Muscle of leg (tissue), 3 donors: ENCODE measurements at regions not wholly inside any gene's neighbourhood (a gene's known extent, or its start where the extent isn't known, plus 50 kb on each side); places are given as distances from the start of the nearest gene placed in this dataset.
"Not testable (repeated sequence)": the region's sequence is repeated elsewhere in the genome, so short reads cannot be mapped to it uniquely, and the experiment has no call there.

ENCODE experiments used
- DNase-seq: peaks from one replicate; pipeline ENCODE4 v3.0.0; 2013
- H3K27ac ChIP-seq: one replicate; pipeline ENCODE4 v1.5.1; 2013; ENCODE audit warnings: mild to moderate bottlenecking, low read length, control low read depth
- H3K27me3 ChIP-seq: one replicate; pipeline ENCODE4 v1.6.1; 2013; ENCODE audit warnings: low read length; ENCODE audit not compliant: control insufficient read depth, insufficient read depth
- H3K36me3 ChIP-seq: one replicate; pipeline ENCODE4 v1.6.1; 2013; ENCODE audit warnings: low read length; ENCODE audit not compliant: control insufficient read depth, insufficient read depth
- H3K4me1 ChIP-seq: one replicate; pipeline ENCODE4 v1.6.1; 2013; ENCODE audit warnings: low read length; ENCODE audit not compliant: control insufficient read depth, insufficient read depth
- H3K4me3 ChIP-seq: one replicate; pipeline ENCODE4 v1.5.1; 2013; ENCODE audit warnings: low read length, control low read depth
- H3K9me3 ChIP-seq: replicated peaks from 2 replicates; pipeline ENCODE4 v1.6.1; 2013; ENCODE audit warnings: low read depth, low read length; ENCODE audit not compliant: control insufficient read depth
- WGBS: methylation state at CpG from one replicate; pipeline ENCODE4 v1.1.5; 2013; ENCODE audit warnings: missing lambda C conversion rate; ENCODE audit not compliant: insufficient coverage; 5-methylcytosine and 5-hydroxymethylcytosine counted together

- Histone ChIP-seq H3K36me3 (no peaks in the 10 kb centered on the region), H3K9me3 (no peaks in the 10 kb centered on the region), H3K27me3 (no peaks in the 10 kb centered on the region), H3K4me3 (no peak overlapping the region), H3K27ac (no peak overlapping the region), H3K4me1 (peaks cover 1% of the 10 kb centered on the region)
- WGBS = no CpG with 5 or more reads among the region's 5 CpGs
- DNase-seq = no peak
Observed at GRCh38 chr4:30868111-30868895, 148.1 kb downstream of the PCDH7 start.

DNA sequence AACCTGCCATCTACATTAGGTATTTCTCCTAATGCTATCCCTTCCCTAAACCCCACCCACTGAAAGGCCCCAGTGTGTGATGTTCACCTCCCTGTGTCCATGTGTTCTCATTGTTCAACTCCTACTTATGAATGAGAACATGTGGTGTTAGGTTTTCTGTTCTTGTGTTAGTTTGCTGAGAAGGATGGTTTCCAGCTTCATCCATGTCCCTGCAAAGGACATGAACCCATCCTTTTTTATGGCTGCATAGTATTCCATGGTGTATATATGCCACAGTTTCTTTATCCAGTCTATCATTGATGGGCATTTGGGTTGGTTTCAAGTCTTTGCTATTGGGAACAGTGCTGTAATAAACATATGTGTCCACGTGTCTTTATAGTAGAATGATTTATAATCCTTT, 149.2 kb downstream of the PCDH7 start:
- DNase-seq, H3K4me3 ChIP-seq, H3K27ac ChIP-seq, H3K9me3 ChIP-seq, H3K27me3 ChIP-seq, H3K4me1 ChIP-seq, H3K36me3 ChIP-seq: not testable (repeated sequence)
- WGBS = no CpG with 5 or more reads among the region's 1 CpG

GRCh38 chr4:30870513-30870912, 150.3 kb downstream of the PCDH7 start:
- no peak for DNase-seq
- H3K4me1 ChIP-seq = no peaks in the 10 kb centered on the region
- no peaks in the 10 kb centered on the region for H3K36me3 ChIP-seq
- no peak overlapping the region for H3K27ac ChIP-seq
- 83% methylated on average over 1 of the region's 2 CpGs for WGBS
- H3K27me3 ChIP-seq = no peaks in the 10 kb centered on the region
- no peak overlapping the region for H3K4me3 ChIP-seq
- H3K9me3 ChIP-seq = no peaks in the 10 kb centered on the region

DNA sequence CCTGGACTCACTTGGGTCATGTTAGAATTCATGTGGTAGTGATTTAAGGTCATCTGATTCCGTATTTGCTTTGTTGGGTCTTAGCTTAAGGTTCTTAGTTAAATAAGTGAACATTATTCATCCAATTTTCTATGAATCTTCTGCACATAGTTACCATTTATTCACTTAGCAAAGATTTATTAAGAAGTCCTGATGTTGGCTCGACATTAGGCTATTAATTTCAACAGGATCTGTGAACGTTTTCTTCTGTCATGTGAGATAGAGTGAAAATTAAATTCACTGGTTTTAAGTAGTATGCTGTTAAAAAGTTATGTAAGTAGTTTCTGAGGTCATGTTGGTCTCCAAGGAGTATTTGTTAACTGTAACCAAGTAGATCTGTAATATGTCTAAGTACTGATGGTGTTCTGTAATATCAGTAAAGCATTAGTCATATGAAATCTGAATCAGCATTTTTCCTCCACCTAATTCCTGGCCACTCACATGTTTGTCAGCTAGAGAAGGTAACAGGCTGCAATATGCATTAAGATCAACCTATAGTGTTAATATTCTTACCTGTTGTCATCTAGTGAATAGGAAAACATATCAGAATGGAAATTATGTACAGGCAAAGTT, 155.6 kb downstream of the PCDH7 start:
- Histone ChIP-seq H3K27ac (no peak overlapping the region), H3K27me3 (no peaks in the 10 kb centered on the region), H3K4me3 (no peak overlapping the region), H3K36me3 (no peaks in the 10 kb centered on the region), H3K9me3 (no peaks in the 10 kb centered on the region), H3K4me1 (no peaks in the 10 kb centered on the region)
- WGBS = 20% methylated on average over 2 of the region's 3 CpGs
- DNase-seq = no peak

DNA sequence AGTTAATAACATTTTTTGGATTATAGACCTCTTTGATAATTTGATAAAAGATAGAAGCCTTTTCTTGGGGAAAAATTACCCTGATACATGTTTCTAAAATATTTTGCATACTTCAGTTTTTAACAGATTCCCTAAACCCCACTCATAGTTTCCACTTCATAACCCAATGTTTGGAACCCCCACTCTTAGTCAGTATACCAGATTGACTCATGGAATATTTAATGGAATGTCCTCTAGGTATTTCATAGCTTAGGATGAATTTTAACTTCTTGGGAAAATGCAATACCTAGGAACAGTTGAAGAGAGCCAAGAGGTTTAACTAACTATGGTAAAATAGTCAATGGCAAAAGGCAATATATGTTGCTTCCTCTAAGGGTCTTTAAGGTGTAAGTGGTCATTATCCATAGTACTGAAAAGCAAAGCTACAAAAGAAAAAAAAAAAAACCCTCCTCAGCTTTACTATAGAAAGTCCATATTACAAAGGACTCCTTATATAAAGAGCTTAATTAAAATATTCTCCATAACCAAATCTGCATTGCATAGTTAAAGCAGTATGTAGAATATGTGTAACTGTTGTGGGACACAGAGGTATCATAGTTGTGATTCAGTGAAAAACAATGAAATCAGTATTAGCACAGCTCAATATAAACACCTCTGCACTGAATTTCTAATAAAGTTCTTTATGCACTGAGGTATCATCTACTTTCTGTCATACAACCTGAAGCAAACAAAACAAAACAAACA, 159.9 kb downstream of the PCDH7 start:
- H3K4me3 ChIP-seq = no peak overlapping the region
- H3K9me3 ChIP-seq = no peaks in the 10 kb centered on the region
- H3K27me3 ChIP-seq = no peaks in the 10 kb centered on the region
- no peaks in the 10 kb centered on the region for H3K36me3 ChIP-seq
- H3K27ac ChIP-seq = no peak overlapping the region
- DNase-seq = no peak
- no peaks in the 10 kb centered on the region for H3K4me1 ChIP-seq

DNA sequence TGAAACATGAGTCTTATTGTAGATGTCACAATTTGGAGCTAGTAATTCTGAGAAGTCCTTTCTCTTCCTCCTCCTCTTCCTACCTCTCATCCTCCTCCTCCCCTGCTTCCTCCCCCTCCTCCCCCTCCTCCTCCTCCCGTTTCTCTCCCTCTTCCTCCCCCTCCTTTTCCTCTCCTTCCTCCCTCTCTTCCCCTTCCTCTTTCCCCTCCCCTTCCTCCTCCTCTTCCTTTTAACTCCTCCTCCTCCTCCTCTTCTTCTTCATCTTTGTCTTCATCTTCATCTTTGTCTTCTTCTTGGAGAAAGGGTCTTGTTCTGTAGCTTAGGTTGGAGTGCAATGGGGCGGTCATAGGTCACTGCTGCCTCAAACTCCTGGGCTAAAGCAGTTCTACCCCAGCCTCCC, 161.8 kb downstream of the PCDH7 start:
- 20% methylated on average over 1 of the region's 2 CpGs for WGBS
- Histone ChIP-seq H3K36me3 (no peaks in the 10 kb centered on the region), H3K4me1 (no peaks in the 10 kb centered on the region), H3K27ac (no peak overlapping the region), H3K27me3 (no peaks in the 10 kb centered on the region), H3K4me3 (no peak overlapping the region), H3K9me3 (no peaks in the 10 kb centered on the region)
- no peak for DNase-seq

GRCh38 chr4:30882443-30882842, 162.3 kb downstream of the PCDH7 start:
- Histone ChIP-seq H3K27ac (no peak overlapping the region), H3K9me3 (no peaks in the 10 kb centered on the region), H3K4me1 (no peaks in the 10 kb centered on the region), H3K36me3 (no peaks in the 10 kb centered on the region), H3K27me3 (no peaks in the 10 kb centered on the region), H3K4me3 (no peak overlapping the region)
- no peak for DNase-seq
- no CpG with 5 or more reads among the region's 1 CpG for WGBS

DNA sequence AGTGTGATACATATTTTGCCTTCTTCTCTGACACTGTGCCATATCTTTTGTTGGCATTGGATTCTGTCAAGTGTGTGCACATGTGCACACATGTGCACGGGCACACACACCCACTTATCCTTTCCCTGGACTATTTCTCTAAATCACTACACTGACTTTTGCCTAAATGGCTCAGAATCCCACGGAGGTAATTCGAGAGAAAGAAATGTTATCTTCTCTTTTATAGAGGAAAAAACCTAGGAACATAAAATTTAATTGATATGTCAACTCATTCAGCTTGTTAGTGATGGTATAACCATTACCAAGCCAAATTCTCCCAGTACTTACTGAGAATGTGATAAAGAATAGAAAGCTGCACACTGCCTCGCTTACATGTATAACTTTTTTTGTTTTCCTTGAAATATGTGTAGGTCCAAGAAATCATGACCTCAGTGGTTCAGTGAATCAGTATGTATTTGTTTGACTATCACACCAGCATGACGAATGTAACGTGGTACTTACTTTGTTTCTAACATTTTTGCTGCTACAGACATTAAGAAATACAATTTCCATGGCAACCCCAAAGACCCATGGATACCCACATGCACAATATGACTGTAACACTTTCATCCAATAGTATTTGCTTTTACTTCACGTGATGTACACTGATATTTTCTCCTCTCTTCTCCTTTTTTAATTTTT, 163.0 kb downstream of the PCDH7 start:
- H3K36me3 ChIP-seq = no peaks in the 10 kb centered on the region
- H3K4me1 ChIP-seq = no peaks in the 10 kb centered on the region
- no peak overlapping the region for H3K27ac ChIP-seq
- WGBS = 80% methylated on average over 1 of the region's 7 CpGs
- DNase-seq = no peak
- no peaks in the 10 kb centered on the region for H3K9me3 ChIP-seq
- no peak overlapping the region for H3K4me3 ChIP-seq
- H3K27me3 ChIP-seq = no peaks in the 10 kb centered on the region

DNA sequence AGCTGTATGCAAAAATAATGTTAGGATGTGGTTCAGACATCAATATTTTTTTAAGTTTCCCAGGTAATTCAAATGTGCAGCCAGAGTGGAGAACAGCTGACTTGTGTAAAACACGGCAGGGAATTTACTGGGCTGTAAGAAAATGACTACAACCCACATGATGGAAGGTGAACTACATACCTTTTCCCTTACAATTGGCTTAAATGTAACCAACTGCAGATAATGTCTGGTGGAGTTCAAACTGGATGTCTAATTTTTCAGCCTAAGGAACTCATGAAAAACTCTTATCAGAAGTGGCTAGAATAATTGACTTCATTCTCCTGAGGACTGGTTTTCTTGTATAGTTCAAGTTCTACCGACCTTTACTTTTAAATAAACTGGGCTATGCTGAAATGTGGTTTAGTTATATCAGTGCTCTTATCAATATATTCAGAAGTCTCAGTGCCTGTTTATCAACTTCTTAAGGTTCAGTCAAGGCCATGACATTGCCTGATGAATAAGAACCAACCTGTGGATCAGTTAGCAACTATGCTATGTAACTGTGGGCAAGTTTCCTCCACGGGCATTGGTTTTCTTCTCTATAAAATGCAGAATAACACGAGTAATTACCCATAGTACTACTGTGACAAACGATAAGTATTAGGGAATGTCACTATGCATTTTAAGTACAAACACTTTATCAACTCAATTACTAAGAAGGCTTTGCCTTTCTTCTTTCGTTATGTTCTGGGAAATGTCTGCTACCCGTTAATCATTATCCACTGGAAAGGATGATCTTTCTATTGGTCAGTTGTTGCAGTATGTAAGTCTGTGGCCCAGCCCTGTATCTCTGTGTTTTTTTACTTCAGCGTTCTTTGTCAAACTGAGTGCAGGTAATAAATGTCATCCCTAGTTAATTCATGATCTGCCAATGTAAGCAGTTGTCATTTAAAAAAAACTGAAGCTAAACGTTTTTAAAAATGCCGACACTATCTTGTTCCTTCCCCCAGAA, 181.6 kb downstream of the PCDH7 start:
- WGBS = 29% methylated on average over 1 of the region's 10 CpGs
- no peak for DNase-seq
- no peaks in the 10 kb centered on the region for H3K4me1 ChIP-seq
- no peaks in the 10 kb centered on the region for H3K36me3 ChIP-seq
- no peaks in the 10 kb centered on the region for H3K27me3 ChIP-seq
- H3K4me3 ChIP-seq = no peak overlapping the region
- no peaks in the 10 kb centered on the region for H3K9me3 ChIP-seq
- H3K27ac ChIP-seq = no peak overlapping the region
